ENCODE measurements at regions not wholly inside any gene's neighbourhood (a gene's known extent, or its start where the extent isn't known, plus 50 kb on each side); places are given as distances from the start of the nearest gene placed in this dataset.
A peak's percentile ranks its signal among the peaks of the same experiment; 100 is the strongest.
"Not testable (repeated sequence)": the region's sequence is repeated elsewhere in the genome, so short reads cannot be mapped to it uniquely, and the experiment has no call there.

DNA sequence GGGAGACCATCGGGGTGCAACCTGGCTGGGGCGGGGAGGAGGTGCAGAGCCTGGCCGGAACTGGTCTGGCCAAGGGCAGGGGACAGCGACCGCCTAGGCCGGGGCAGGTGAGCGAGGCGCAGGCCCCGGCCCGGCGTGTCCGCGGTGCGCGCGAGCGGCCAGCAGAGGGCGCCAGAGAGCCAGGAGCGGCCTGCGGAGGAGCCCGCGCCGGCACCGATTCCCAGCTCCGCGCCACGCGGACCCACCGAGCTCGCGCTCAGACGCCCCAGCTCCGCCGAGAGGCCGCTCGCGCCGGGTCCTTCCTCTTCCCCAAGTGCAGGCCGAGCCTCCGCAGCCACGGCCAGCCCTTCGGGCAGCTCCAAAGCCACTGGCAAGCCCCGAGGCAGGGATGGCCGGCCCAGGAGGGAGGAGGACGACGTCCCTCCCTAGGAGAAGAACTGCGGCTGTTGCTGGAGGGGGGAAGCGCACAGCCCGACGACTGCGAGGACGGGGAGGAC, 128.9 kb upstream of the HMX1 start:
- not testable (repeated sequence) for H3K9me3 Mint-ChIP-seq; H3K27ac Mint-ChIP-seq; H3K36me3 Mint-ChIP-seq (ENCODE audit: low read depth); H3K4me1 Mint-ChIP-seq (ENCODE audit: low read depth); H3K4me3 Mint-ChIP-seq
- H3K27me3 Mint-ChIP-seq (ENCODE audit: low read depth), result peaks cover 10% of the 10 kb centered on the region
- peak; percentile 38 for DNase-seq (ENCODE audit: low spot score)

DNA sequence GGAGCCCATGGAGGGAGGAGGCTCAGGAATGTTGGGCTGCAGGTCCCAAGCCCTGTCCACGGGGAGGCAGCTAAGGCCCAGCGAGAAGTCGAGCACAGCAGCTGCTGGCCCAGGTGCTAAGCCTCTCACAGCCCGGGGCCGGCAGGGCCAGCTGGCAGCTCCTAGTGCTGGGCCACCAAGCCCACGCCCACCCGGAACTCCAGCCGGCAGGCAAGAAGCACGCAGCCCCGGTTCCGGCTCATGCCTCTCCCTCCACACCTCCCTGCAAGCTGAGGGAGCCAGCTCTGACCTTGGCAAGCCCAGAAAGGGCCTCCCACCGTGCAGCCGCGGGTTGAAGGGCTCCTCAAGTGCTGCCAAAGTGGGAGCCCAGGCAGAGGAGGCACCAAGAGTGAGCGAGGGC, 121.3 kb upstream of the HMX1 start:
- H3K27ac Mint-ChIP-seq; H3K36me3 Mint-ChIP-seq (ENCODE audit: low read depth); H3K4me1 Mint-ChIP-seq (ENCODE audit: low read depth); H3K27me3 Mint-ChIP-seq (ENCODE audit: low read depth); H3K9me3 Mint-ChIP-seq; H3K4me3 Mint-ChIP-seq; DNase-seq (ENCODE audit: low spot score): not testable (repeated sequence)

DNA sequence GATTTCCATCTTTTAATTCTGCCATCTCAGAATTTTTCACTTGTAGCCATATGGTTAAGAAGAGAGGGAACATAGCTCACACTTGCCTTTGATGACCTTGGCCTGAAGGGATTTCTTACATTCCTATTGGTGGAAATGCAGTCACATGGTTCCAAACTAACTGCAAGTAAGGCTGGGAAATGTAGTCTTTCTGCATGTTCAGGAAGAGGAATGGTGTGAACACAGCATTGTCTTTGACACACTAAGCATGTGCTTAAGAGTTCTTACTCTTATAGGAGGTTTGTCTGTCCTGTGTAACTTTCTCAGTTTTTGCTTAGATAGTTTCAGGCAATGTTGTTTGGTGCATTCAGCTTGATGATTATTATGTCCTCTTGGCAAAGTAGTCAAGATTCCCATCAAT, 119.8 kb upstream of the HMX1 start:
- H3K27me3 Mint-ChIP-seq (ENCODE audit: low read depth); DNase-seq (ENCODE audit: low spot score); H3K4me1 Mint-ChIP-seq (ENCODE audit: low read depth); H3K9me3 Mint-ChIP-seq; H3K27ac Mint-ChIP-seq; H3K36me3 Mint-ChIP-seq (ENCODE audit: low read depth); H3K4me3 Mint-ChIP-seq: not testable (repeated sequence)

DNA sequence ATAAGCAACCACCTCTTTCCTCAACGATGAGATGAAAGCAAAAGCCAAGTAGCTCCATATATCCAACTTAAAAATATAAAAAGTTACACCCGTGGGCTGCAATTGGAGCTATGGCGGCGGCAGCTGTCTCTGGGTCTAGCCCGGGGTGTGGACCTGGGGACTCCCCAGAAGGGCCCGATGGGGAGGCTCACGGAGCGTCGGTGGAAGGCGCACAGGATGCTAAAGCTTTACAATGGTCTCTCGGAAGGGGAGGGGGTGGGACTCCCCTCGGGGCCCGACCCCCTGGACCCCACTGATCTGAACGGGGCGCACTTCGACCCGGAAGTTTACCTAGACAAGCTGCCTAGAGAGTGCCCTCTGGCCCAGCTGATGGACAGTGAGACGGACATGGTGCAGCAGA, 118.7 kb upstream of the HMX1 start:
- not testable (repeated sequence) for H3K4me1 Mint-ChIP-seq (ENCODE audit: low read depth); H3K4me3 Mint-ChIP-seq; H3K27ac Mint-ChIP-seq; H3K9me3 Mint-ChIP-seq; H3K27me3 Mint-ChIP-seq (ENCODE audit: low read depth); DNase-seq (ENCODE audit: low spot score); H3K36me3 Mint-ChIP-seq (ENCODE audit: low read depth)

DNA sequence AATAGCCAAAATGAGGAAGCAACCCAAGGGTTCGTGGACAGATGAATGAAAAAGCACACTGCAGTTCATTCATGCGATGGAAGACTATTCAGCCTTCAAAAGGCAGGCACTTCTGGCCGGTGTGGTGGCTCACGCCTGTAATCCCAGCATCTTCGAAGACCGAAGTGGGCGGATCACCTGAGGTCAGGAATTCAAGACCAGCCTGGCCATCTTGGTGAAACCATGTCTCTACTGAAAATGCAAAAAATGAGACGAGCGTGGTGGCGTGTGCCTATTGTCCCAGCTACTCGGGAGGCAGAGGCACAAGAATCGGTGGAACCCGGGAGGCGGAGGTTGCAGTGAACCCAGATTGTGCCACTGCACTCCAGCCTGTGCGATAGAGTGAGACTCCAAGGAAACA, 114.1 kb upstream of the HMX1 start:
- not testable (repeated sequence) for H3K9me3 Mint-ChIP-seq; DNase-seq (ENCODE audit: low spot score); H3K4me3 Mint-ChIP-seq; H3K27ac Mint-ChIP-seq; H3K27me3 Mint-ChIP-seq (ENCODE audit: low read depth); H3K36me3 Mint-ChIP-seq (ENCODE audit: low read depth); H3K4me1 Mint-ChIP-seq (ENCODE audit: low read depth)

DNA sequence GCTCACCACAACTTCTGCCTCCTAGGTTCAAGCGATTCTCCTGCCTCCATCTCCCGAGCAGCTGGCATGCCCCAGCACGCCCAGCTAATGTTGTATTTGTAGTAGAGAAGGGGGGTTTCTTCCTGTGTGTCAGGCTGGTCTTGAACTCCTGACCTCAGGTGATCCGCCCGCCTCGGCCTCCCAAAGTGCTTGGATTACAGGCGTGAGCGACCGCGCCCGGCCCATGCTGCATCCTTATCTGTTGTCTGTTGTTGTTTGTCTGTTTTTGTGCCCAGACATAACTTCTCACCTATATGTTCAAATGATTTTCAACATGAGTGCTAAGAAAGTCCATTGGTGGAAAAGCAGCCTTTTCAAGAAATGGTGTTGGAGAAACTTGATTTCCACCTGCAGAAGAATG, 113.0 kb upstream of the HMX1 start:
- H3K27me3 Mint-ChIP-seq (ENCODE audit: low read depth); H3K36me3 Mint-ChIP-seq (ENCODE audit: low read depth); DNase-seq (ENCODE audit: low spot score); H3K4me3 Mint-ChIP-seq; H3K4me1 Mint-ChIP-seq (ENCODE audit: low read depth); H3K27ac Mint-ChIP-seq; H3K9me3 Mint-ChIP-seq: not testable (repeated sequence)

DNA sequence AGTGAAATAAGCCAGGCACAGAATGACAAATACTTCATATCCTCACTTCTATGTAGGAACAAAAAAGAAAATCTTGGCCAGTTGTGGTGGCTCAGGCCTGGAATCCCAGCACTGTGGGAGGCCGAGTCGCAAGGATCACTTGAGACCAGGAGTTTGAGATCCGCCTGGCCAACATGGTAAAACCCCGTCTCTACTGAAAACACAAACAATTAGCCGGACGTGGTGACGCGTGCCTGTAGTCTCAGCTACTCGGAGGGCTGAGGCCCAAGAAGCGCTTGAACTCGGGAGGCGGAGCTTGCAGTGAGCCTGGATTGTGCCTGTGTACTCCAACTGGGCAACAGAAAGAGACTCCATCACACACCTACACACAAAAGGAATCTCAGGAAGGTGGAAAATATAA, 112.3 kb upstream of the HMX1 start:
- not testable (repeated sequence) for H3K27me3 Mint-ChIP-seq (ENCODE audit: low read depth); H3K36me3 Mint-ChIP-seq (ENCODE audit: low read depth); H3K4me1 Mint-ChIP-seq (ENCODE audit: low read depth); H3K27ac Mint-ChIP-seq; DNase-seq (ENCODE audit: low spot score); H3K9me3 Mint-ChIP-seq; H3K4me3 Mint-ChIP-seq

DNA sequence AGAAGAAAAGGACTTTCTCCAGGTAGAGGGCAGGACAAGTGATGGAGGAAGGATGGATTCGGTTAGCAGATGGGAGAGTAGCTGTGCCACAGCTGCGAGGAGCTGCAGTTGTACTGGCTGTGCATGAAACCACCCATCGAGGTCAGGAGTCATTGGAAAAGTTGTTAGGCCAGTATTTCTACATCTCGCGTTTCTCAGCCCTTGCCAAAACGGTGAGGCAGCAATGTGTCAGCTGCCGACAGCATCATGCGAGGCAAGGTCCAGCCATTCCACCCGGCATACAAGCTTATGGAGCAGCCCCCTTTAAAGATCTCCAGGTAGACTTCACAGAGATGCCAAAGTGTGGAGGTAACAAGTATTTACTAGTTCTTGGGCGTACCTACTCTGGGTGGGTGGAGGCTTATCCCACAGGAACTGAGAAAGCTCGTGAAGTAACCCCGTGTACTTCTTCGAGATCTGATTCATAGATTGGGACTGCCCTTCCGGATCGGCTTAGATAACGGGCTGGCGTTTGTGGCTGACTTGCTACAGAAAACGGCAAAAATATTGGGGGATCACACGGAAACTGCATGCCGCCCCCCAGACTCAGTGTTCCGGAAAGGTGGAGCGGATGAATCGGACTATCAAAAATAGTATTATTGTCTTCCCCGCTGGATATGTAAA, 105.0 kb upstream of the HMX1 start:
- not testable (repeated sequence) for H3K4me3 Mint-ChIP-seq; H3K27me3 Mint-ChIP-seq (ENCODE audit: low read depth); H3K36me3 Mint-ChIP-seq (ENCODE audit: low read depth); DNase-seq (ENCODE audit: low spot score); H3K9me3 Mint-ChIP-seq; H3K27ac Mint-ChIP-seq; H3K4me1 Mint-ChIP-seq (ENCODE audit: low read depth)

DNA sequence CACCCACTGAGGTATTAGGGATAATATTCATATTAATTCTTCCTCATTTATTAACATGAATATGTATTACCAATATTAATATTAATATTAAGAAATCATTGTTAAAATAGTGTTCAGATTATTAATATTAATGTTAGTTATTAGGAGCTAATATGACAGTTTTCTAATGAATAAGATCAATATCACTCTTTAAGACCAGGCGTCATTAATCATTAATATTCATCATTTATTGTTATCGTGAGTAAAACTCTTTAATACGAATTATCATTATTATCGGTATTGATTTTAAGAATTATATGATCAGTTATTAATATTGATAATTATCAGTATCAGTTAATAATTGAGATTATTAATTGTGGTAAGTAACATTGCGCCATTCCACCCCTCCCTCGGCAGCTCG, 101.0 kb upstream of the HMX1 start:
- not testable (repeated sequence) for H3K36me3 Mint-ChIP-seq (ENCODE audit: low read depth)

DNA sequence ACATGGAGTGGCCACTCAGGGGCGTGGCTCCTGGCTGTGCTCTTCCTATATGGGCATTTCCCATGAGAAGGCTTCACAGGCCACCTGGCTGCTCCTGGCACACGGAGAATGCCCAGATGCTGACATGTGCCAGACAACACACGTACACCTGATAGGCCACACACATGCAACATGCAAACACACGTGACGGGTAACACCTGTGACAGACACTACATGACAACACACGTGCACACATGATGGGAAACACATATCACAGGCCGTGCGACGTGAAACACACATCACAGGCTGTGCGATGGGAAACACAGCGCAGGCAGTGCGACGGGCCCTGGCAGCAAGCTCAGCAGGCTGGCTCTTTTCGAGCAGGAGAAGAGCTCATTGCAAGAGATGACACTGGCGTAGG, 94.3 kb upstream of the HMX1 start:
- not testable (repeated sequence) for H3K27ac Mint-ChIP-seq; H3K36me3 Mint-ChIP-seq (ENCODE audit: low read depth); DNase-seq (ENCODE audit: low spot score); H3K9me3 Mint-ChIP-seq; H3K4me1 Mint-ChIP-seq (ENCODE audit: low read depth); H3K4me3 Mint-ChIP-seq
- peaks cover 12% of the 10 kb centered on the region for H3K27me3 Mint-ChIP-seq (ENCODE audit: low read depth)

More for the DNA sequence above, 101.0 kb upstream of the HMX1 start:
- not testable (repeated sequence) for H3K27ac Mint-ChIP-seq; DNase-seq (ENCODE audit: low spot score); H3K4me1 Mint-ChIP-seq (ENCODE audit: low read depth); H3K4me3 Mint-ChIP-seq; H3K27me3 Mint-ChIP-seq (ENCODE audit: low read depth); H3K9me3 Mint-ChIP-seq

DNA sequence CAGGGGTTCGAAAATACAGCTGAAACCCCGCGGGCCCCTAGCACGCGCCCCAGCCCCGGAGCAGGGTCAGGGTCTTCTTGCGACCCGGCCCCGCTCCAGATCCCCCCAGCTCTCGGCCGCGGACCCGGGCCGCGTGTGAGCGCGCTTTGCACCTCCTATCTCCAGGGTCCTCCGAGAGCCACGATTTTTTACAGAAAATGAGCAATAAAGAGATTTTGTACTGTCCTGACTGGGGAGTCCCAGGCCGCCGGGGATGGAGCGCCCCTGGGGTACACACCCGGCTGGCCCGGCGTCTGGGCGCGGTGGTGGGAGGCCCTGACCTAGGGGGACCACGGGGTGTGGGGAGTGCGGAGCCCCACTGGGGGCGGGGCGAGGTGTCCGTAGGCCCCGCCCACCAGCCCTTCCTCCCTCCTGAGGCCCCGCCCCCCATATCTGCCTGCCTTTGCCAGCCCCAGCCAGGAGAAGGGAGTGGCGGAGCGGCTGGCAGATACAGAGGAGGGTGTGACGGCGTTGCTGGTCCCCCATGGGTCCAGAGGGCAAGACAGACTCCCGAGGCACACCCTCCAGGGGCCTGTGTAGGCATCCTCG, 92.7 kb upstream of the HMX1 start:
- peaks cover 12% of the 10 kb centered on the region for H3K27me3 Mint-ChIP-seq (ENCODE audit: low read depth)
- H3K36me3 Mint-ChIP-seq (ENCODE audit: low read depth); H3K9me3 Mint-ChIP-seq; DNase-seq (ENCODE audit: low spot score); H3K27ac Mint-ChIP-seq; H3K4me1 Mint-ChIP-seq (ENCODE audit: low read depth); H3K4me3 Mint-ChIP-seq: not testable (repeated sequence)

DNA sequence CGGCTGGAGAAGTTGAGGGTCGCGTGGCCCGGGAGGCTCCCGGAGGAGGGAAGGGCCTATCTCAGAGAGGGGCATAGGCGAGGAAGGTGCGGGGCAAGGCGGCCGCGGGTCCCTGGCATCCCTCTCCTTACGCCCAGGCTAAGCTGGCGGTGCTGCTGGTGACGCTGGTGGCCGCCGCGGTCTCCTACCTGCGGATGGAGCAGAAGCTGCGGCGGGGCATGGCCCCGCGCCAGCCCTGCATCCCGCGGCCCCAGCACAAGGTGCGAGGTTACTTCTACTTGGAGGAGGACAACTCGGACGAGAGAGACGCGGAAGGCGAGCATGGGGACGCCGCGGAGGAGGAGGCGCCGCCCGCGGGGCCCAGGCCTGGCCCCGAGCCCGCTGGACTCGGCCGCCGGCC, 91.9 kb upstream of the HMX1 start:
- peaks cover 12% of the 10 kb centered on the region for H3K27me3 Mint-ChIP-seq (ENCODE audit: low read depth)
- not testable (repeated sequence) for H3K27ac Mint-ChIP-seq; DNase-seq (ENCODE audit: low spot score); H3K4me1 Mint-ChIP-seq (ENCODE audit: low read depth); H3K36me3 Mint-ChIP-seq (ENCODE audit: low read depth); H3K4me3 Mint-ChIP-seq; H3K9me3 Mint-ChIP-seq

DNA sequence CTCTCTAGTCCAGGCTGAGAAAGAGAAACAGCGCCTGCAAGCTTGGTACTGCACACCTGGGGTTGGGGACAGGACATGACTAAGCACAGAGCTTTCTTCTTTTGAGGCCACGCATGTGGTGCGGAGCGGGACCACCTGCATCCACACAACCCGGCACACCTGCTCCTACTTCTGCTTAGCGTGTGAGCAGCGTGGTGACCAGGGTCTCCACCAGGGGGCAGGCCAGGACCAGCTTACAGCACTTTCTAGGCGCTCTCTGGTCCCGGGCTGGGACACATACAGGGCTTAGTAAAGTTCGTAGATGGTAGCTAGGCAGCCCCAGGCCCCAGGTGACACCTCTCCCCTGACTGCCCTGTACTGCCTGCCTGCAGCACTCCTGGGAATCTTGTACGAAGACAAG, 89.7 kb upstream of the HMX1 start:
- not testable (repeated sequence) for H3K36me3 Mint-ChIP-seq (ENCODE audit: low read depth); H3K4me1 Mint-ChIP-seq (ENCODE audit: low read depth); H3K27ac Mint-ChIP-seq; H3K9me3 Mint-ChIP-seq; H3K4me3 Mint-ChIP-seq
- H3K27me3 Mint-ChIP-seq (ENCODE audit: low read depth), result peaks cover 12% of the 10 kb centered on the region
- DNase-seq (ENCODE audit: low spot score), result peak; percentile 31

DNA sequence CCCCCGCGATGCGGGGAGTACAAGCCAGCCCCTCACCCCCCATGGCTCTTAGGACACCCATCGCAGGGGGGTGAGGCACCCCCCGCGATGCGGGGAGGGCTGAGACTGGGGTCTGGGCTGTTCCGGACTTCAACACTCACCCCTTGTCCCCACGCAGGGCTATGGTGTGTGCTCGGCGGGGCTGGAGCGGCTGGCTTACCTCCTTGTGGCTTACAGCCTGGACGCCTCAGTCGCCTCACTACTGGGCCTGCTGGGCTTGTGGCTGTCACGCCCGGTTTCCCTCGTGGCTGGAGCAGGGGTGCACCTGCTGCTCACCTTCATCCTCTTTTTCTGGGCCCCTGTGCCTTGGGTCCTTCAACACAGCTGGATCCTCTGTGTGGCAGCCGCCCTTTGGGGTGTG, 87.8 kb upstream of the HMX1 start:
- not testable (repeated sequence) for H3K4me1 Mint-ChIP-seq (ENCODE audit: low read depth); H3K4me3 Mint-ChIP-seq; H3K9me3 Mint-ChIP-seq; H3K27ac Mint-ChIP-seq; H3K36me3 Mint-ChIP-seq (ENCODE audit: low read depth); DNase-seq (ENCODE audit: low spot score); H3K27me3 Mint-ChIP-seq (ENCODE audit: low read depth)

DNA sequence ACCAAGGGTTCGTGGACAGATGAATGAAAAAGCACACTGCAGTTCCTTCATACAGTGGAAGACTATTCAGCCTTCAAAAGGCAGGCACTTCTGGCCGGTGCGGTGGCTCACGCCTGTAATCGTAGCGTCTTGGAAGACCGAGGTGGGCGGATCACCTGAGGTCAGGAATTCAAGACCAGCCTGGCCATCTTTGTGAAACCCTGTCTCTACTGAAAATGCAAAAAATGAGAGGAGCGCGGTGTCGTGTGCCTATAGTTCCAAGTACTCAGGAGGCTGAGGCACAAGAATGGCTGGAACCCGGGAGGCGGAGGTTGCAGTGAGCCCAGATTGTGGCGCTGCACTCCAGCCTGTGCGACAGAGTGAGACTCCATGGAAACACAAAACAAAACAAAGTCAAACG, 82.4 kb upstream of the HMX1 start:
- H3K36me3 Mint-ChIP-seq (ENCODE audit: low read depth); H3K27ac Mint-ChIP-seq; H3K4me3 Mint-ChIP-seq; H3K4me1 Mint-ChIP-seq (ENCODE audit: low read depth); H3K27me3 Mint-ChIP-seq (ENCODE audit: low read depth); H3K9me3 Mint-ChIP-seq; DNase-seq (ENCODE audit: low spot score): not testable (repeated sequence)

Measured in T-helper 2 cell treated with Interferon-gamma antibody and Interleukin-4, amounts not matched to agents 5 μg/mL and 100 μg/mL, for 36 hours (primary cell).